ENCODE measurements at regions not wholly inside any gene's neighbourhood (a gene's known extent, or its start where the extent isn't known, plus 50 kb on each side); places are given as distances from the start of the nearest gene placed in this dataset.
"Not testable (repeated sequence)": the region's sequence is repeated elsewhere in the genome, so short reads cannot be mapped to it uniquely, and the experiment has no call there.

GRCh38 chr2:131754929-131755720 lies 227.4 kb downstream of the CCDC74A start:
- H3K4me1 Mint-ChIP-seq, result no peaks in the 10 kb centered on the region

GRCh38 chr2:131756141-131756907 lies 228.6 kb downstream of the CCDC74A start:
- Mint-ChIP-seq H3K27me3 (no peaks in the 10 kb centered on the region), H3K4me1 (no peaks in the 10 kb centered on the region), H3K9me3 (peaks cover 0 to 3% (median 0%) of the 10 kb centered on the region in 7 donors), H3K4me3 (no peak overlapping the region), H3K36me3 (no peaks in the 10 kb centered on the region), H3K27ac (no peak overlapping the region)
- no peak for DNase-seq
- ATAC-seq (ENCODE audit: low read depth in 2 of 2), result no peak

More at GRCh38 chr2:131754929-131755720, 227.4 kb downstream of the CCDC74A start:
- Mint-ChIP-seq H3K36me3 (no peaks in the 10 kb centered on the region), H3K9me3 (peaks cover 0 to 3% (median 0%) of the 10 kb centered on the region in 7 donors), H3K27ac (no peak overlapping the region), H3K27me3 (no peaks in the 10 kb centered on the region), H3K4me3 (no peak overlapping the region)
- DNase-seq (no peak), ATAC-seq (ENCODE audit: low read depth in 2 of 2) (no peak)

GRCh38 chr2:131758941-131759340 lies 231.3 kb downstream of the CCDC74A start:
- not testable (repeated sequence) for H3K4me3 Mint-ChIP-seq; H3K9me3 Mint-ChIP-seq; H3K4me1 Mint-ChIP-seq; ATAC-seq (ENCODE audit: low read depth in 2 of 2); H3K36me3 Mint-ChIP-seq; H3K27me3 Mint-ChIP-seq; H3K27ac Mint-ChIP-seq; DNase-seq

GRCh38 chr2:131774955-131775555 lies 247.4 kb downstream of the CCDC74A start:
- H3K27me3 Mint-ChIP-seq; H3K36me3 Mint-ChIP-seq; H3K4me1 Mint-ChIP-seq; H3K27ac Mint-ChIP-seq; H3K4me3 Mint-ChIP-seq; DNase-seq; H3K9me3 Mint-ChIP-seq; ATAC-seq (ENCODE audit: low read depth in 2 of 2): not testable (repeated sequence)

GRCh38 chr2:131775903-131776506 lies 248.3 kb downstream of the CCDC74A start:
- not testable (repeated sequence) for ATAC-seq (ENCODE audit: low read depth in 2 of 2); DNase-seq; H3K27ac Mint-ChIP-seq; H3K36me3 Mint-ChIP-seq; H3K9me3 Mint-ChIP-seq; H3K4me1 Mint-ChIP-seq; H3K4me3 Mint-ChIP-seq
- H3K27me3 Mint-ChIP-seq, result peaks cover 5 to 13% (median 9%) of the 10 kb centered on the region in 3 donors

GRCh38 chr2:131780446-131780845 lies 252.8 kb downstream of the CCDC74A start:
- DNase-seq; H3K27ac Mint-ChIP-seq; ATAC-seq (ENCODE audit: low read depth in 2 of 2); H3K4me3 Mint-ChIP-seq; H3K9me3 Mint-ChIP-seq; H3K4me1 Mint-ChIP-seq; H3K36me3 Mint-ChIP-seq: not testable (repeated sequence)
- H3K27me3 Mint-ChIP-seq, result peaks cover 8 to 21% (median 18%) of the 10 kb centered on the region in 3 donors

- no peak for ATAC-seq (ENCODE audit: low read depth in 2 of 2)
- H3K27ac Mint-ChIP-seq, result no peak overlapping the region
- no peaks in the 10 kb centered on the region for H3K36me3 Mint-ChIP-seq
- peaks cover 0 to 9% (median 0%) of the 10 kb centered on the region in 3 donors for H3K4me1 Mint-ChIP-seq
- no peak for DNase-seq
- H3K4me3 Mint-ChIP-seq, result peak overlapping the region in 2 of 8 donors; percentile 23 to 70
- no peaks in the 10 kb centered on the region for H3K9me3 Mint-ChIP-seq
- peaks cover 5 to 12% (median 7%) of the 10 kb centered on the region in 3 donors for H3K27me3 Mint-ChIP-seq
Measured at GRCh38 chr2:131801210-131801744, 273.6 kb downstream of the CCDC74A start.

GRCh38 chr2:131801745-131802350 lies 274.2 kb downstream of the CCDC74A start:
- ATAC-seq (ENCODE audit: low read depth in 2 of 2) (peak; percentile 73 to 94), DNase-seq (peak; percentile 65)
- not testable (repeated sequence) for H3K36me3 Mint-ChIP-seq, H3K4me1 Mint-ChIP-seq, H3K9me3 Mint-ChIP-seq, H3K27ac Mint-ChIP-seq
- Mint-ChIP-seq H3K4me3 (peak overlapping the region in 7 of 8 donors; percentile 52 to 84 (median 66)), H3K27me3 (peaks cover 6 to 12% (median 7%) of the 10 kb centered on the region in 3 donors)

- ATAC-seq (ENCODE audit: low read depth in 2 of 2) (peak in 1 of 2 donors; percentile 53), DNase-seq (peak; percentile 9)
- peaks cover 6 to 12% (median 7%) of the 10 kb centered on the region in 3 donors for H3K27me3 Mint-ChIP-seq
- H3K4me3 Mint-ChIP-seq, result peak overlapping the region in 7 of 8 donors; percentile 52 to 84 (median 66)
- not testable (repeated sequence) for H3K4me1 Mint-ChIP-seq, H3K9me3 Mint-ChIP-seq, H3K36me3 Mint-ChIP-seq, H3K27ac Mint-ChIP-seq
Measured at GRCh38 chr2:131802351-131802836, 274.7 kb downstream of the CCDC74A start.

GRCh38 chr2:131803237-131803636 lies 275.5 kb downstream of the CCDC74A start:
- not testable (repeated sequence) for H3K27ac Mint-ChIP-seq; H3K4me1 Mint-ChIP-seq; H3K9me3 Mint-ChIP-seq; H3K36me3 Mint-ChIP-seq; DNase-seq; ATAC-seq (ENCODE audit: low read depth in 2 of 2)
- peaks cover 6 to 20% (median 13%) of the 10 kb centered on the region in 3 donors for H3K27me3 Mint-ChIP-seq
- H3K4me3 Mint-ChIP-seq, result peak overlapping the region in 2 of 8 donors; percentile 20 to 54

GRCh38 chr2:131812605-131813004 lies 284.9 kb downstream of the CCDC74A start:
- H3K27ac Mint-ChIP-seq; ATAC-seq (ENCODE audit: low read depth in 2 of 2); H3K36me3 Mint-ChIP-seq; H3K4me3 Mint-ChIP-seq; DNase-seq; H3K4me1 Mint-ChIP-seq; H3K9me3 Mint-ChIP-seq: not testable (repeated sequence)
- peaks cover 7 to 20% (median 8%) of the 10 kb centered on the region in 3 donors for H3K27me3 Mint-ChIP-seq

- not testable (repeated sequence) for H3K36me3 Mint-ChIP-seq; H3K4me1 Mint-ChIP-seq; H3K4me3 Mint-ChIP-seq; H3K27ac Mint-ChIP-seq; ATAC-seq (ENCODE audit: low read depth in 2 of 2); DNase-seq; H3K9me3 Mint-ChIP-seq
- peaks cover under 1 to 13% (median 8%) of the 10 kb centered on the region in 3 donors for H3K27me3 Mint-ChIP-seq
Measured at GRCh38 chr2:131813378-131813777, 285.7 kb downstream of the CCDC74A start.
